Transverse colon (tissue), 4 donors: ENCODE measurements at regions not wholly inside any gene's neighbourhood (a gene's known extent, or its start where the extent isn't known, plus 50 kb on each side); places are given as distances from the start of the nearest gene placed in this dataset.

Experiments
- CTCF ChIP-seq, 5 experiments: fragments of 200-600 bp in 3 of 5; fragments of 450-650 bp in 2 of 5; sonication (generic) in 3 of 5; IDR thresholded peaks; 1 replicate in 2 of 5; 2 replicates in 3 of 5; pipeline ENCODE4 v1.5.1; 2016 to 2017; ENCODE audit warnings: antibody characterized with exemption in 5 of 5, inconsistent platforms in 3 of 5, mild to moderate bottlenecking in 2 of 5, moderate library complexity in 1 of 5
- EP300 ChIP-seq: sonication (generic); formaldehyde crosslinking; IDR thresholded peaks from one replicate; pipeline ENCODE4 v1.6.1; 2017; ENCODE audit warnings: antibody characterized with exemption, low read depth
- POLR2A ChIP-seq: fragments of 450-650 bp; IDR thresholded peaks from one replicate; pipeline ENCODE4 v1.6.1; 2016; ENCODE audit warnings: antibody characterized with exemption, mild to moderate bottlenecking, moderate library complexity
- POLR2AphosphoS5 ChIP-seq, 3 donors: sonication (generic); formaldehyde crosslinking; IDR thresholded peaks; one replicate each; pipeline ENCODE4 v1.6.1; 2016; ENCODE audit warnings: antibody characterized with exemption in 3 of 3

GRCh38 chr3:23723141-23723540 lies 82.6 kb upstream of the UBE2E1 start:
- TF ChIP-seq CTCF (IDR thresholded peaks at IDR 0.05) = no peak
- TF ChIP-seq POLR2A = no peak
- TF ChIP-seq POLR2AphosphoS5 (IDR thresholded peaks at IDR 0.05) = no peak
- TF ChIP-seq EP300 = no peak
